HCT116 (cell line): ENCODE measurements at regions not wholly inside any gene's neighbourhood (a gene's known extent, or its start where the extent isn't known, plus 50 kb on each side); places are given as distances from the start of the nearest gene placed in this dataset.

Source experiments
- ATAC-seq: fragments of 200-7000 bp; cut with Tn5 transposase; 2 replicates; pipeline ENCODE4 v1.9.1; 2020; ENCODE audit warnings: mild to moderate bottlenecking, moderate library complexity
- BruUV-seq: library from RNA; stranded (reverse); fragments of 400-500 nt; replicated peaks from 2 replicates; lab custom pipeline; 2021; lab: Mats Ljungman, UMichigan
- CTCF ChIA-PET: fragments of 300-600 bp; sonication (Branson Sonifier 250); formaldehyde crosslinking; loops from one replicate; lab custom pipeline; 2021; ENCODE audit warnings: antibody characterized with exemption; lab: Charles Lee
- POLR2A ChIA-PET: fragments of 300-600, 350-600 bp; sonication (Branson Sonifier 250); formaldehyde crosslinking; loops from one replicate; lab custom pipeline; 2021; ENCODE audit warnings: antibody characterized with exemption; lab: Charles Lee
- RAD21 ChIA-PET, 2 experiments: fragments of 300-600 bp; sonication (Branson Sonifier 250); formaldehyde crosslinking; loops; one replicate each; lab custom pipeline; 2023; ENCODE audit warnings: low total read pairs in 2 of 2; ENCODE audit not compliant: uncharacterized antibody in 2 of 2, unreplicated experiment in 2 of 2, low non-redundant PET in 1 of 2; lab: Charles Lee
- DNase-seq: peaks from one replicate; pipeline ENCODE4 v3.0.0-alpha.2; 2010; ENCODE audit warnings: low read depth, low spot score
- H2AFZ ChIP-seq: fragments of 200-600 bp; shearing (Covaris generic), sonication (generic); 2 replicates; pipeline ENCODE4 v1.6.1; 2017; ENCODE audit warnings: low read depth, mixed run types, mixed read lengths, antibody characterized with exemption, low read length; ENCODE audit not compliant: poor library complexity, severe bottlenecking
- H3K27ac ChIP-seq: 2 replicates; pipeline ENCODE4 v1.5.1; 2012; ENCODE audit warnings: low read depth, low read length
- H3K27me3 ChIP-seq: fragments of 200-600 bp; sonication (generic); 2 replicates; pipeline ENCODE4 v1.6.1; 2016; ENCODE audit warnings: mixed run types, low read length, mixed read lengths; ENCODE audit not compliant: insufficient read depth
- H3K36me3 ChIP-seq, 2 experiments: fragments of 200-500 bp in 1 of 2; fragments of 200-600 bp in 1 of 2; sonication (Bioruptor generic) in 1 of 2; sonication (generic) in 1 of 2; 2 replicates each; pipeline versions ENCODE4 v1.5.1 to v1.6.1; 2014 to 2016; ENCODE audit warnings: low read length in 2 of 2, inconsistent platforms in 1 of 2, mixed read lengths in 1 of 2, mixed run types in 1 of 2; ENCODE audit not compliant: insufficient read depth in 2 of 2, control insufficient read depth in 1 of 2
- H3K4me1 ChIP-seq, 2 experiments: fragments of 200-600 bp in 1 of 2; sonication (generic) in 1 of 2; 2 replicates each; pipeline versions ENCODE4 v1.5.1 to v1.6.1; 2012 to 2017; ENCODE audit warnings: low read length in 2 of 2, inconsistent platforms in 1 of 2, mild to moderate bottlenecking in 1 of 2, mixed read lengths in 1 of 2, mixed run types in 1 of 2, moderate library complexity in 1 of 2; ENCODE audit not compliant: insufficient read depth in 2 of 2, control insufficient read depth in 1 of 2
- H3K4me2 ChIP-seq: fragments of 200-600 bp; sonication (generic); 2 replicates; pipeline ENCODE4 v1.6.1; 2017; ENCODE audit warnings: mixed run types, low read length, mixed read lengths
- H3K4me3 ChIP-seq, 2 experiments: fragments of 200-600 bp in 1 of 2; sonication (generic) in 1 of 2; replicated peaks in 1 of 2; 2 replicates each; pipeline ENCODE4 v1.5.1; 2011 to 2016; ENCODE audit warnings: low read length in 2 of 2, control low read depth in 1 of 2, low read depth in 1 of 2, mild to moderate bottlenecking in 1 of 2, mixed read lengths in 1 of 2, mixed run types in 1 of 2
- H3K79me2 ChIP-seq: fragments of 200-600 bp; sonication (generic); 2 replicates; pipeline ENCODE4 v1.6.1; 2017; ENCODE audit warnings: mild to moderate bottlenecking, mixed run types, low read length, moderate library complexity, mixed read lengths; ENCODE audit not compliant: insufficient read depth
- H3K9ac ChIP-seq: fragments of 200-600 bp; sonication (generic); 2 replicates; pipeline ENCODE4 v1.6.1; 2016; ENCODE audit warnings: low read length, mixed read lengths
- H3K9me2 ChIP-seq: fragments of 200-600 bp; sonication (generic), shearing (Covaris generic); 2 replicates; pipeline ENCODE4 v1.6.1; 2017; ENCODE audit warnings: mixed run types, mild to moderate bottlenecking, moderate library complexity; ENCODE audit not compliant: insufficient read depth
- H3K9me3 ChIP-seq, 2 experiments: fragments of 200-500 bp in 1 of 2; fragments of 200-600 bp in 1 of 2; sonication (Bioruptor generic) in 1 of 2; sonication (generic) in 1 of 2; 2 replicates each; pipeline ENCODE4 v1.6.1; 2014 to 2017; ENCODE audit warnings: low read length in 2 of 2, mixed read lengths in 2 of 2, inconsistent platforms in 1 of 2, low read depth in 1 of 2, mild to moderate bottlenecking in 1 of 2, mixed run types in 1 of 2, moderate library complexity in 1 of 2; ENCODE audit not compliant: control insufficient read depth in 1 of 2, insufficient read depth in 1 of 2
- H4K20me1 ChIP-seq: fragments of 200-600 bp; sonication (generic), shearing (Covaris generic); 2 replicates; pipeline ENCODE4 v1.6.1; 2017; ENCODE audit warnings: mixed run types, mild to moderate bottlenecking, moderate library complexity; ENCODE audit not compliant: insufficient read depth
- CBX3 ChIP-seq: IDR thresholded peaks from 2 replicates; pipeline ENCODE4 v1.6.1; 2012; ENCODE audit warnings: low read depth
- CEBPB ChIP-seq: IDR thresholded peaks from 2 replicates; pipeline ENCODE4 v1.6.1; 2012; ENCODE audit warnings: low read depth
- CTCF ChIP-seq, 3 experiments: fragments of 200-600 bp in 1 of 3; sonication (generic) in 1 of 3; IDR thresholded peaks in 2 of 3; conservative IDR thresholded peaks in 1 of 3; 2 replicates each; pipeline ENCODE4 v1.5.1; 2012 to 2017; ENCODE audit warnings: low read depth in 2 of 3, low read length in 2 of 3, antibody characterized with exemption in 1 of 3, borderline replicate concordance in 1 of 3, control low read depth in 1 of 3, mild to moderate bottlenecking in 1 of 3, mixed read lengths in 1 of 3, mixed run types in 1 of 3, moderate library complexity in 1 of 3; ENCODE audit not compliant: insufficient read depth in 1 of 3
- EZH2 ChIP-seq: fragments of 200-600 bp; sonication (generic); IDR thresholded peaks from 2 replicates; pipeline ENCODE4 v1.6.1; 2017; ENCODE audit warnings: antibody characterized with exemption, mixed run types
- FOSL1 ChIP-seq: IDR thresholded peaks from 2 replicates; pipeline ENCODE4 v1.6.1; 2012; ENCODE audit warnings: low read depth
- MAX ChIP-seq: IDR thresholded peaks from 2 replicates; pipeline ENCODE4 v1.6.1; 2012
- POLR2AphosphoS5 ChIP-seq: IDR thresholded peaks from 2 replicates; pipeline ENCODE4 v1.6.1; 2011; ENCODE audit warnings: mild to moderate bottlenecking, low read depth, low read length, moderate library complexity
- RAD21 ChIP-seq: IDR thresholded peaks from 2 replicates; pipeline ENCODE4 v1.6.1; 2012; ENCODE audit warnings: low read depth, mild to moderate bottlenecking
- SIN3A ChIP-seq: IDR thresholded peaks from 2 replicates; pipeline ENCODE4 v1.6.1; 2012; ENCODE audit warnings: low read depth
- ZNF274 ChIP-seq: fragments of 200-500 bp; sonication (Bioruptor generic); IDR thresholded peaks from 2 replicates; pipeline ENCODE4 v1.6.1; 2014; ENCODE audit warnings: mild to moderate bottlenecking, low read depth, low read length, inconsistent platforms
- intact Hi-C: fragments of 100-400 bp; cut with micrococcal nuclease; formaldehyde crosslinking; loops from 2 replicates; pipeline ENCODE4 v1.10.0; 2022

- no peak overlapping the region for H3K27ac ChIP-seq
- H3K4me3 ChIP-seq: no peak overlapping the region
- DNase-seq (no peak), ATAC-seq (no peak)
- ChIA-PET RAD21 (no interaction called here), CTCF (no interaction called here), POLR2A (no interaction called here)
- intact Hi-C loops: no loop called here
- peaks cover 15 to 26% of the 10 kb centered on the region in 2 experiments; a peak in 3 of 4 replicates for H3K9me3 ChIP-seq
- BruUV-seq: no TSS peak
- no peaks in the 10 kb centered on the region for H3K4me1 ChIP-seq
- H3K36me3 ChIP-seq: no peaks in the 10 kb centered on the region
- no peak overlapping the region for H3K9ac ChIP-seq
- TF ChIP-seq CTCF (IDR thresholded peaks at IDR 0.05 in 2 of 3, conservative IDR thresholded peaks at IDR 0.05 in 1 of 3; ENCODE audit: borderline replicate concordance in 1 of 3, insufficient read depth in 1 of 3, low read depth in 2 of 3, low read length in 2 of 3) (no peak), FOSL1 (no peak), RAD21 (no peak), EZH2 (no peak), POLR2AphosphoS5 (no peak), CBX3 (no peak), SIN3A (no peak), ZNF274 (no peak), CEBPB (no peak), MAX (no peak)
- no peaks in the 10 kb centered on the region for H3K9me2 ChIP-seq
- no peaks in the 10 kb centered on the region for H4K20me1 ChIP-seq
- no peak overlapping the region for H3K4me2 ChIP-seq
- no peaks in the 10 kb centered on the region for H3K79me2 ChIP-seq
- no peaks in the 10 kb centered on the region for H3K27me3 ChIP-seq
- no peak overlapping the region for H2AFZ ChIP-seq
These were observed 876.6 kb downstream of the MRPL39 start for GRCh38 chr21:24730661-24731060.
